Lower leg skin (tissue), 4 donors: ENCODE measurements at regions not wholly inside any gene's neighbourhood (a gene's known extent, or its start where the extent isn't known, plus 50 kb on each side); places are given as distances from the start of the nearest gene placed in this dataset.

Experiments
- DNase-seq, 2 donors: peaks; one replicate each; pipeline ENCODE4 v3.0.0-alpha.2; 2019; ENCODE audit warnings: low spot score in 2 of 2
- H3K4me3 ChIP-seq: fragments of 200-600 bp; sonication (generic); 2 replicates; pipeline ENCODE4 v1.5.1; 2017; ENCODE audit warnings: mild to moderate bottlenecking, low read depth; ENCODE audit not compliant: poor library complexity, severe bottlenecking
- CTCF ChIP-seq, 3 donors: fragments of 450-650 bp; IDR thresholded peaks; one replicate each; pipeline ENCODE4 v1.5.1; 2016; ENCODE audit warnings: antibody characterized with exemption in 3 of 3, mild to moderate bottlenecking in 3 of 3, moderate library complexity in 2 of 3
- POLR2A ChIP-seq, 2 donors: fragments of 450-650 bp; IDR thresholded peaks; one replicate each; pipeline ENCODE4 v1.6.1; 2016 to 2017; ENCODE audit warnings: antibody characterized with exemption in 2 of 2, mild to moderate bottlenecking in 1 of 2, moderate library complexity in 1 of 2
- WGBS, 2 donors: methylation state at CpG; one replicate each; pipeline ENCODE4 v1.1.5; 2018; 5-methylcytosine and 5-hydroxymethylcytosine counted together
- intact Hi-C: fragments of 100-400 bp; cut with DNase I; formaldehyde crosslinking; loops from one replicate; pipeline ENCODE4 v1.15.0; 2023; ENCODE audit warnings: low total_unique reads

- no peak overlapping the region for H3K4me3 ChIP-seq
- intact Hi-C loops, result no loop called here
- TF ChIP-seq POLR2A (IDR thresholded peaks at IDR 0.05), result no peak
- TF ChIP-seq CTCF (IDR thresholded peaks at IDR 0.05), result no peak
- DNase-seq, result no peak
- 47 to 50% methylated on average over 2 of the region's 2 CpGs for WGBS, 2 donors
Observed at GRCh38 chr6:103870970-103871369, 988.7 kb downstream of the HACE1 start.

GRCh38 chr6:103862297-103862696 is 997.4 kb downstream of the HACE1 start:
- TF ChIP-seq POLR2A (IDR thresholded peaks at IDR 0.05) (no peak), CTCF (IDR thresholded peaks at IDR 0.05) (no peak)
- 68 to 74% methylated on average over 3 of the region's 3 CpGs for WGBS, 2 donors
- no peak overlapping the region for H3K4me3 ChIP-seq
- no peak for DNase-seq
- intact Hi-C loops, result no loop called here

GRCh38 chr6:103858003-103858402 is 1001.7 kb downstream of the HACE1 start:
- 84% methylated on average over 2 of the region's 2 CpGs for WGBS, 2 donors
- intact Hi-C loops, result no loop called here
- no peak overlapping the region for H3K4me3 ChIP-seq

GRCh38 chr6:103855750-103856149 is 1004.0 kb downstream of the HACE1 start:
- no peak overlapping the region for H3K4me3 ChIP-seq
- intact Hi-C loops, result no loop called here
- 54 to 62% methylated on average over 3 of the region's 3 CpGs for WGBS, 2 donors
- no peak for DNase-seq
- TF ChIP-seq CTCF (IDR thresholded peaks at IDR 0.05) (no peak), POLR2A (IDR thresholded peaks at IDR 0.05) (no peak)

More at GRCh38 chr6:103858003-103858402, 1001.7 kb downstream of the HACE1 start:
- TF ChIP-seq CTCF (IDR thresholded peaks at IDR 0.05), result no peak
- TF ChIP-seq POLR2A (IDR thresholded peaks at IDR 0.05), result no peak
- no peak for DNase-seq

- TF ChIP-seq POLR2A (IDR thresholded peaks at IDR 0.05), result no peak
- no peak for TF ChIP-seq CTCF (IDR thresholded peaks at IDR 0.05)
Observed at GRCh38 chr6:103854059-103854458, 1005.7 kb downstream of the HACE1 start.

GRCh38 chr6:103838457-103838856 is 1021.3 kb downstream of the HACE1 start:
- H3K4me3 ChIP-seq, result no peak overlapping the region
- DNase-seq, result no peak
- intact Hi-C loops, result no loop called here
- no peak for TF ChIP-seq CTCF (IDR thresholded peaks at IDR 0.05)
- TF ChIP-seq POLR2A (IDR thresholded peaks at IDR 0.05), result no peak
- 76 to 83% methylated on average over 2 of the region's 2 CpGs for WGBS, 2 donors

More at GRCh38 chr6:103854059-103854458, 1005.7 kb downstream of the HACE1 start:
- H3K4me3 ChIP-seq, result no peak overlapping the region
- intact Hi-C loops, result no loop called here
- DNase-seq, result no peak
